ENCODE measurements at regions not wholly inside any gene's neighbourhood (a gene's known extent, or its start where the extent isn't known, plus 50 kb on each side); places are given as distances from the start of the nearest gene placed in this dataset.

GRCh38 chr2:220341014-220341413, 713.6 kb downstream of the SLC4A3 start (continued):
- no peak for TF ChIP-seq SP5 (CRISPR knock-in tag; IDR thresholded peaks at IDR 0.05; ENCODE audit: borderline replicate concordance, low read depth)
- TF ChIP-seq SKI (IDR thresholded peaks at IDR 0.05; ENCODE audit: partially characterized antibody) = no peak
- TF ChIP-seq NR2F1 (CRISPR knock-in tag; IDR thresholded peaks at IDR 0.05) = no peak
- no peak for TF ChIP-seq NFIB (CRISPR knock-in tag; IDR thresholded peaks at IDR 0.05; ENCODE audit: borderline replicate concordance)
- TF ChIP-seq ZNF768 (CRISPR knock-in tag; IDR thresholded peaks at IDR 0.05) = no peak
- TF ChIP-seq AFF4 (CRISPR knock-in tag; IDR thresholded peaks at IDR 0.05) = no peak
- TF ChIP-seq SOX5 (CRISPR knock-in tag; IDR thresholded peaks at IDR 0.05; ENCODE audit: borderline replicate concordance) = no peak
- TF ChIP-seq ZNF749 (CRISPR knock-in tag; IDR thresholded peaks at IDR 0.05; ENCODE audit: borderline replicate concordance) = no peak
- no peak for TF ChIP-seq GMEB1 (CRISPR knock-in tag; IDR thresholded peaks at IDR 0.05; ENCODE audit: borderline replicate concordance)
- no peak for TF ChIP-seq ZNF512 (CRISPR knock-in tag; IDR thresholded peaks at IDR 0.05)
- TF ChIP-seq MIER2 (CRISPR knock-in tag; IDR thresholded peaks at IDR 0.05) = no peak
